ENCODE measurements at regions not wholly inside any gene's neighbourhood (a gene's known extent, or its start where the extent isn't known, plus 50 kb on each side); places are given as distances from the start of the nearest gene placed in this dataset.

DNA sequence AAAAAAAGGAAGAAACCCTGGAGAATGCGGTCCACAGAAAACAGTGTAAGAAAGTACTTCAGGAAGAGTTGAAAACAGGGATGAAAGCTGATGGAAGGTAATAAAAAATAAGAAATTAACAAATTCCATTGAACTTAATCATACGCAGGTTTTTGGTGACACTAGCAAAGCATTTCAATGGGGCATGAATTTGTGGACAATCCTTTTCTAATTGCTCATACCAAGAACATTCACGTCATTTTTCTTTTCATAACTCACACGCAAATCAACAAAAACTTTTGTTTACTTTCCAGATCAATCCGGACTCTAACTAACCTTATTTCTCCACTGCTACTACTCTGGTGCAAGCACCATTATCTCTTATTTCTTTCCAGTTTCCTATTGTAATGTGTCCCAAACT, 1195.0 kb downstream of the SLITRK5 start:
- ChIA-PET CTCF (no interaction called here), POLR2A (no interaction called here)
- Mint-ChIP-seq H3K4me3 (no peak overlapping the region), H3K27ac (no peak overlapping the region), H3K4me1 (peaks cover 5% of the 10 kb centered on the region; the same call in 1 of the 2 replicates), H3K27me3 (ENCODE audit: low read depth) (no peaks in the 10 kb centered on the region), H3K9me3 (peaks cover 16% of the 10 kb centered on the region), H3K36me3 (no peaks in the 10 kb centered on the region)
- ATAC-seq (no peak), DNase-seq (ENCODE audit: low spot score) (no peak)
- TF ChIP-seq, protein P1, sequence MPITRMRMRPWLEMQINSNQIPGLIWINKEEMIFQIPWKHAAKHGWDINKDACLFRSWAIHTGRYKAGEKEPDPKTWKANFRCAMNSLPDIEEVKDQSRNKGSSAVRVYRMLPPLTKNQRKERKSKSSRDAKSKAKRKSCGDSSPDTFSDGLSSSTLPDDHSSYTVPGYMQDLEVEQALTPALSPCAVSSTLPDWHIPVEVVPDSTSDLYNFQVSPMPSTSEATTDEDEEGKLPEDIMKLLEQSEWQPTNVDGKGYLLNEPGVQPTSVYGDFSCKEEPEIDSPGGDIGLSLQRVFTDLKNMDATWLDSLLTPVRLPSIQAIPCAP (CRISPR knock-in tag; IDR thresholded peaks at IDR 0.05) = no peak
- TF ChIP-seq, protein P2, sequence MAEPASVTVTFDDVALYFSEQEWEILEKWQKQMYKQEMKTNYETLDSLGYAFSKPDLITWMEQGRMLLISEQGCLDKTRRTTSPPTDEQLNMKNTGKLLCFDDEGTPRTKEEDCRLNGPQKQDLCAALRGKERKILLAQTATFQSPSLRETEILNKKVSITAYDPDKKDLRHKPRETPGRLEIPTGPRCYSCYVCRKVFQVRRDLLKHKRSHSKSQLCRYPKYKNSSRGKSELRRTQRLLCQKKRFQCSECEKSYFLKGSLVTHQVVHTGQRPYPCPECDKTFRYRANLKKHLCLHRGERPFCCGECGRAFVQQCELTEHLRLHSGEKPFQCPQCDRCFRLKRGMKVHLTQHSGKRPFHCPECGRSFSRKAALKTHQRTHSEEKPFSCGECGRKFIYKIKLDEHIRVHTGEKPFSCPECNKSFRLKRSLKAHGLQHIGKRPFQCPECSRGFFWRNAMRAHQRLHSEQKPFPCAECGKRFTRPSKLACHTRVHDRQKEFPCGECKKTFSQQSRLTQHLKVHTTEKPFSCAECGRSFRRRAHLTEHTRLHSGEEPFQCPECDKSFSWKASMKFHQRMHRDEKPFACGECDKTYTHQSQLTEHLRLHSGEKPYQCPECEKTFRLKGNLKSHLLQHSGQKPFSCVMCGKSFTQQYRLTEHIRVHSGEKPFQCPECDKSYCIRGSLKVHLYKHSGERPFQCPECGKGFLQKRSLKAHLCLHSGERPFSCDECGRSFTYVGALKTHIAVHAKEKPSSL (CRISPR knock-in tag; conservative IDR thresholded peaks at IDR 0.05) = no peak
- TF ChIP-seq MYBL2 (CRISPR knock-in tag; IDR thresholded peaks at IDR 0.05) (no peak), TEAD4 (CRISPR knock-in tag; IDR thresholded peaks at IDR 0.05) (no peak), ZNF671 (CRISPR knock-in tag; IDR thresholded peaks at IDR 0.05) (no peak), GTF2I (CRISPR knock-in tag; conservative IDR thresholded peaks at IDR 0.05) (no peak), NR1H2 (CRISPR knock-in tag; IDR thresholded peaks at IDR 0.05) (no peak), SMAD3 (CRISPR knock-in tag; IDR thresholded peaks at IDR 0.05; ENCODE audit: borderline replicate concordance) (no peak), ZNF423 (CRISPR knock-in tag; IDR thresholded peaks at IDR 0.05) (no peak), NR2C2 (CRISPR knock-in tag; IDR thresholded peaks at IDR 0.05) (no peak), RORB (CRISPR knock-in tag; IDR thresholded peaks at IDR 0.05) (no peak), ZNF138 (CRISPR knock-in tag; conservative IDR thresholded peaks at IDR 0.05) (no peak)

DNA sequence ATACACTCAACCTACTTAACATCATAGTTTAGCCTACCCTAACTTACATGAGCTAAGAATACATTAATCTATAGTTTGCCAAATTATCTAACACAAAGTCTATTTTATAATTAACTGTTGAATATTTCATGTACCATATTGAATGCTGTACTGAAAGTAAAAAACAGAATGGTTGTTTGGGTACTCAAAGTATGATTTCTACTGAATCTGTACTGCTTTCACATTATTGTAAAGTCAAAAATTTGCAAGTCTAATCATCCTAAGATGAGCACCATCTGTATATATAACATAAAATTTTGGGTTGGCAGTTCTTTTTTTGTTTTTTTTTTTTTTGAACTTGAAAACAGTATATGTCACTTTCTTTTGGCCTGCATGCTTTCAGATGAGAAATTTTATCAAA, 1212.6 kb downstream of the SLITRK5 start:
- ChIA-PET POLR2A (no interaction called here), CTCF (no interaction called here)
- Mint-ChIP-seq H3K4me3 (no peak overlapping the region), H3K9me3 (peaks cover 16% of the 10 kb centered on the region), H3K4me1 (peaks cover 11% of the 10 kb centered on the region), H3K27me3 (ENCODE audit: low read depth) (no peaks in the 10 kb centered on the region), H3K36me3 (peaks cover 15% of the 10 kb centered on the region), H3K27ac (no peak overlapping the region)
- ATAC-seq = no peak
- DNase-seq (ENCODE audit: low spot score) = no peak
- TF ChIP-seq, protein P3, sequence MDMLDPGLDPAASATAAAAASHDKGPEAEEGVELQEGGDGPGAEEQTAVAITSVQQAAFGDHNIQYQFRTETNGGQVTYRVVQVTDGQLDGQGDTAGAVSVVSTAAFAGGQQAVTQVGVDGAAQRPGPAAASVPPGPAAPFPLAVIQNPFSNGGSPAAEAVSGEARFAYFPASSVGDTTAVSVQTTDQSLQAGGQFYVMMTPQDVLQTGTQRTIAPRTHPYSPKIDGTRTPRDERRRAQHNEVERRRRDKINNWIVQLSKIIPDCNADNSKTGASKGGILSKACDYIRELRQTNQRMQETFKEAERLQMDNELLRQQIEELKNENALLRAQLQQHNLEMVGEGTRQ (CRISPR knock-in tag; IDR thresholded peaks at IDR 0.05) = no peak
- TF ChIP-seq ZNF671 (CRISPR knock-in tag; IDR thresholded peaks at IDR 0.05) = no peak
- TF ChIP-seq, protein P4, sequence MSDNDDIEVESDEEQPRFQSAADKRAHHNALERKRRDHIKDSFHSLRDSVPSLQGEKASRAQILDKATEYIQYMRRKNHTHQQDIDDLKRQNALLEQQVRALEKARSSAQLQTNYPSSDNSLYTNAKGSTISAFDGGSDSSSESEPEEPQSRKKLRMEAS (CRISPR knock-in tag; IDR thresholded peaks at IDR 0.05) = no peak
- no peak for TF ChIP-seq GTF2I (CRISPR knock-in tag; conservative IDR thresholded peaks at IDR 0.05)
- no peak for TF ChIP-seq ZNF317 (CRISPR knock-in tag; IDR thresholded peaks at IDR 0.05; ENCODE audit: borderline replicate concordance, low read depth)
- no peak for TF ChIP-seq SOX15 (CRISPR knock-in tag; IDR thresholded peaks at IDR 0.05)
- TF ChIP-seq, protein P5, sequence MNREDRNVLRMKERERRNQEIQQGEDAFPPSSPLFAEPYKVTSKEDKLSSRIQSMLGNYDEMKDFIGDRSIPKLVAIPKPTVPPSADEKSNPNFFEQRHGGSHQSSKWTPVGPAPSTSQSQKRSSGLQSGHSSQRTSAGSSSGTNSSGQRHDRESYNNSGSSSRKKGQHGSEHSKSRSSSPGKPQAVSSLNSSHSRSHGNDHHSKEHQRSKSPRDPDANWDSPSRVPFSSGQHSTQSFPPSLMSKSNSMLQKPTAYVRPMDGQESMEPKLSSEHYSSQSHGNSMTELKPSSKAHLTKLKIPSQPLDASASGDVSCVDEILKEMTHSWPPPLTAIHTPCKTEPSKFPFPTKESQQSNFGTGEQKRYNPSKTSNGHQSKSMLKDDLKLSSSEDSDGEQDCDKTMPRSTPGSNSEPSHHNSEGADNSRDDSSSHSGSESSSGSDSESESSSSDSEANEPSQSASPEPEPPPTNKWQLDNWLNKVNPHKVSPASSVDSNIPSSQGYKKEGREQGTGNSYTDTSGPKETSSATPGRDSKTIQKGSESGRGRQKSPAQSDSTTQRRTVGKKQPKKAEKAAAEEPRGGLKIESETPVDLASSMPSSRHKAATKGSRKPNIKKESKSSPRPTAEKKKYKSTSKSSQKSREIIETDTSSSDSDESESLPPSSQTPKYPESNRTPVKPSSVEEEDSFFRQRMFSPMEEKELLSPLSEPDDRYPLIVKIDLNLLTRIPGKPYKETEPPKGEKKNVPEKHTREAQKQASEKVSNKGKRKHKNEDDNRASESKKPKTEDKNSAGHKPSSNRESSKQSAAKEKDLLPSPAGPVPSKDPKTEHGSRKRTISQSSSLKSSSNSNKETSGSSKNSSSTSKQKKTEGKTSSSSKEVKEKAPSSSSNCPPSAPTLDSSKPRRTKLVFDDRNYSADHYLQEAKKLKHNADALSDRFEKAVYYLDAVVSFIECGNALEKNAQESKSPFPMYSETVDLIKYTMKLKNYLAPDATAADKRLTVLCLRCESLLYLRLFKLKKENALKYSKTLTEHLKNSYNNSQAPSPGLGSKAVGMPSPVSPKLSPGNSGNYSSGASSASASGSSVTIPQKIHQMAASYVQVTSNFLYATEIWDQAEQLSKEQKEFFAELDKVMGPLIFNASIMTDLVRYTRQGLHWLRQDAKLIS (CRISPR knock-in tag; IDR thresholded peaks at IDR 0.05; ENCODE audit: borderline replicate concordance) = no peak
- TF ChIP-seq, protein P6, sequence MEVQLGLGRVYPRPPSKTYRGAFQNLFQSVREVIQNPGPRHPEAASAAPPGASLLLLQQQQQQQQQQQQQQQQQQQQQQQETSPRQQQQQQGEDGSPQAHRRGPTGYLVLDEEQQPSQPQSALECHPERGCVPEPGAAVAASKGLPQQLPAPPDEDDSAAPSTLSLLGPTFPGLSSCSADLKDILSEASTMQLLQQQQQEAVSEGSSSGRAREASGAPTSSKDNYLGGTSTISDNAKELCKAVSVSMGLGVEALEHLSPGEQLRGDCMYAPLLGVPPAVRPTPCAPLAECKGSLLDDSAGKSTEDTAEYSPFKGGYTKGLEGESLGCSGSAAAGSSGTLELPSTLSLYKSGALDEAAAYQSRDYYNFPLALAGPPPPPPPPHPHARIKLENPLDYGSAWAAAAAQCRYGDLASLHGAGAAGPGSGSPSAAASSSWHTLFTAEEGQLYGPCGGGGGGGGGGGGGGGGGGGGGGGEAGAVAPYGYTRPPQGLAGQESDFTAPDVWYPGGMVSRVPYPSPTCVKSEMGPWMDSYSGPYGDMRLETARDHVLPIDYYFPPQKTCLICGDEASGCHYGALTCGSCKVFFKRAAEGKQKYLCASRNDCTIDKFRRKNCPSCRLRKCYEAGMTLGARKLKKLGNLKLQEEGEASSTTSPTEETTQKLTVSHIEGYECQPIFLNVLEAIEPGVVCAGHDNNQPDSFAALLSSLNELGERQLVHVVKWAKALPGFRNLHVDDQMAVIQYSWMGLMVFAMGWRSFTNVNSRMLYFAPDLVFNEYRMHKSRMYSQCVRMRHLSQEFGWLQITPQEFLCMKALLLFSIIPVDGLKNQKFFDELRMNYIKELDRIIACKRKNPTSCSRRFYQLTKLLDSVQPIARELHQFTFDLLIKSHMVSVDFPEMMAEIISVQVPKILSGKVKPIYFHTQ (CRISPR knock-in tag; IDR thresholded peaks at IDR 0.05) = no peak
- TF ChIP-seq, protein P7, sequence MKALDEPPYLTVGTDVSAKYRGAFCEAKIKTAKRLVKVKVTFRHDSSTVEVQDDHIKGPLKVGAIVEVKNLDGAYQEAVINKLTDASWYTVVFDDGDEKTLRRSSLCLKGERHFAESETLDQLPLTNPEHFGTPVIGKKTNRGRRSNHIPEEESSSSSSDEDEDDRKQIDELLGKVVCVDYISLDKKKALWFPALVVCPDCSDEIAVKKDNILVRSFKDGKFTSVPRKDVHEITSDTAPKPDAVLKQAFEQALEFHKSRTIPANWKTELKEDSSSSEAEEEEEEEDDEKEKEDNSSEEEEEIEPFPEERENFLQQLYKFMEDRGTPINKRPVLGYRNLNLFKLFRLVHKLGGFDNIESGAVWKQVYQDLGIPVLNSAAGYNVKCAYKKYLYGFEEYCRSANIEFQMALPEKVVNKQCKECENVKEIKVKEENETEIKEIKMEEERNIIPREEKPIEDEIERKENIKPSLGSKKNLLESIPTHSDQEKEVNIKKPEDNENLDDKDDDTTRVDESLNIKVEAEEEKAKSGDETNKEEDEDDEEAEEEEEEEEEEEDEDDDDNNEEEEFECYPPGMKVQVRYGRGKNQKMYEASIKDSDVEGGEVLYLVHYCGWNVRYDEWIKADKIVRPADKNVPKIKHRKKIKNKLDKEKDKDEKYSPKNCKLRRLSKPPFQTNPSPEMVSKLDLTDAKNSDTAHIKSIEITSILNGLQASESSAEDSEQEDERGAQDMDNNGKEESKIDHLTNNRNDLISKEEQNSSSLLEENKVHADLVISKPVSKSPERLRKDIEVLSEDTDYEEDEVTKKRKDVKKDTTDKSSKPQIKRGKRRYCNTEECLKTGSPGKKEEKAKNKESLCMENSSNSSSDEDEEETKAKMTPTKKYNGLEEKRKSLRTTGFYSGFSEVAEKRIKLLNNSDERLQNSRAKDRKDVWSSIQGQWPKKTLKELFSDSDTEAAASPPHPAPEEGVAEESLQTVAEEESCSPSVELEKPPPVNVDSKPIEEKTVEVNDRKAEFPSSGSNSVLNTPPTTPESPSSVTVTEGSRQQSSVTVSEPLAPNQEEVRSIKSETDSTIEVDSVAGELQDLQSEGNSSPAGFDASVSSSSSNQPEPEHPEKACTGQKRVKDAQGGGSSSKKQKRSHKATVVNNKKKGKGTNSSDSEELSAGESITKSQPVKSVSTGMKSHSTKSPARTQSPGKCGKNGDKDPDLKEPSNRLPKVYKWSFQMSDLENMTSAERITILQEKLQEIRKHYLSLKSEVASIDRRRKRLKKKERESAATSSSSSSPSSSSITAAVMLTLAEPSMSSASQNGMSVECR (CRISPR knock-in tag; IDR thresholded peaks at IDR 0.05; ENCODE audit: borderline replicate concordance) = no peak
- TF ChIP-seq, protein P8, sequence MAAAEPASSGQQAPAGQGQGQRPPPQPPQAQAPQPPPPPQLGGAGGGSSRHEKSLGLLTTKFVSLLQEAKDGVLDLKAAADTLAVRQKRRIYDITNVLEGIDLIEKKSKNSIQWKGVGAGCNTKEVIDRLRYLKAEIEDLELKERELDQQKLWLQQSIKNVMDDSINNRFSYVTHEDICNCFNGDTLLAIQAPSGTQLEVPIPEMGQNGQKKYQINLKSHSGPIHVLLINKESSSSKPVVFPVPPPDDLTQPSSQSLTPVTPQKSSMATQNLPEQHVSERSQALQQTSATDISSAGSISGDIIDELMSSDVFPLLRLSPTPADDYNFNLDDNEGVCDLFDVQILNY (CRISPR knock-in tag; IDR thresholded peaks at IDR 0.05) = no peak
